PC-3 (cell line): ENCODE measurements at regions not wholly inside any gene's neighbourhood (a gene's known extent, or its start where the extent isn't known, plus 50 kb on each side); places are given as distances from the start of the nearest gene placed in this dataset.

ENCODE experiments used
- EZH2 ChIP-seq: fragments of 300-600 bp; sonication (generic); IDR thresholded peaks from one replicate; pipeline ENCODE4 v1.6.1; 2017; ENCODE audit warnings: antibody characterized with exemption, mild to moderate bottlenecking, low read length; ENCODE audit not compliant: unreplicated experiment
- TF ChIP-seq, protein P1 (sequence below): fragments of 300-600 bp; sonication (generic); conservative IDR thresholded peaks from 2 replicates; pipeline ENCODE4 v1.5.1; 2017; ENCODE audit warnings: antibody characterized with exemption, low read depth, mild to moderate bottlenecking, low read length

- TF ChIP-seq, protein P1, sequence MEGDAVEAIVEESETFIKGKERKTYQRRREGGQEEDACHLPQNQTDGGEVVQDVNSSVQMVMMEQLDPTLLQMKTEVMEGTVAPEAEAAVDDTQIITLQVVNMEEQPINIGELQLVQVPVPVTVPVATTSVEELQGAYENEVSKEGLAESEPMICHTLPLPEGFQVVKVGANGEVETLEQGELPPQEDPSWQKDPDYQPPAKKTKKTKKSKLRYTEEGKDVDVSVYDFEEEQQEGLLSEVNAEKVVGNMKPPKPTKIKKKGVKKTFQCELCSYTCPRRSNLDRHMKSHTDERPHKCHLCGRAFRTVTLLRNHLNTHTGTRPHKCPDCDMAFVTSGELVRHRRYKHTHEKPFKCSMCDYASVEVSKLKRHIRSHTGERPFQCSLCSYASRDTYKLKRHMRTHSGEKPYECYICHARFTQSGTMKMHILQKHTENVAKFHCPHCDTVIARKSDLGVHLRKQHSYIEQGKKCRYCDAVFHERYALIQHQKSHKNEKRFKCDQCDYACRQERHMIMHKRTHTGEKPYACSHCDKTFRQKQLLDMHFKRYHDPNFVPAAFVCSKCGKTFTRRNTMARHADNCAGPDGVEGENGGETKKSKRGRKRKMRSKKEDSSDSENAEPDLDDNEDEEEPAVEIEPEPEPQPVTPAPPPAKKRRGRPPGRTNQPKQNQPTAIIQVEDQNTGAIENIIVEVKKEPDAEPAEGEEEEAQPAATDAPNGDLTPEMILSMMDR = no peak
- no peak for TF ChIP-seq EZH2
These were observed 546.4 kb upstream of the FZD8 start for GRCh38 chr10:36188461-36188860.
